ENCODE measurements at regions not wholly inside any gene's neighbourhood (a gene's known extent, or its start where the extent isn't known, plus 50 kb on each side); places are given as distances from the start of the nearest gene placed in this dataset.

GRCh38 chr18:51383711-51384110 lies 186.2 kb upstream of the MEX3C start:
- TF ChIP-seq MZF1 (CRISPR knock-in tag; IDR thresholded peaks at IDR 0.05; ENCODE audit: borderline replicate concordance) (no peak), NFATC3 (CRISPR knock-in tag; IDR thresholded peaks at IDR 0.05) (no peak), KAT8 (CRISPR knock-in tag; IDR thresholded peaks at IDR 0.05) (no peak), KDM5B (CRISPR knock-in tag; IDR thresholded peaks at IDR 0.05; ENCODE audit: borderline replicate concordance) (no peak), SRSF9 (IDR thresholded peaks at IDR 0.05; ENCODE audit: borderline replicate concordance, insufficient read depth, low read depth, low read length, poor library complexity, severe bottlenecking) (no peak), PRMT3 (CRISPR knock-in tag; IDR thresholded peaks at IDR 0.05; ENCODE audit: borderline replicate concordance, low read depth) (no peak), MNT (IDR thresholded peaks at IDR 0.05) (no peak), CBX5 (CRISPR knock-in tag; IDR thresholded peaks at IDR 0.05; ENCODE audit: borderline replicate concordance) (no peak), PBX3 (CRISPR knock-in tag; IDR thresholded peaks at IDR 0.05; ENCODE audit: borderline replicate concordance) (no peak), IRF1 (CRISPR knock-in tag; IDR thresholded peaks at IDR 0.05; ENCODE audit: low read depth) (no peak), TCF7L2 (IDR thresholded peaks at IDR 0.05; ENCODE audit: low read depth, low read length) (no peak), ATM (IDR thresholded peaks at IDR 0.05; ENCODE audit: borderline replicate concordance) (no peak), CTCF (CRISPR knock-in tag; IDR thresholded peaks at IDR 0.05) (no peak), ARNT2 (CRISPR knock-in tag; IDR thresholded peaks at IDR 0.05; ENCODE audit: low read depth) (no peak)

Data from HepG2 (cell line).